ENCODE measurements at regions not wholly inside any gene's neighbourhood (a gene's known extent, or its start where the extent isn't known, plus 50 kb on each side); places are given as distances from the start of the nearest gene placed in this dataset.

DNA sequence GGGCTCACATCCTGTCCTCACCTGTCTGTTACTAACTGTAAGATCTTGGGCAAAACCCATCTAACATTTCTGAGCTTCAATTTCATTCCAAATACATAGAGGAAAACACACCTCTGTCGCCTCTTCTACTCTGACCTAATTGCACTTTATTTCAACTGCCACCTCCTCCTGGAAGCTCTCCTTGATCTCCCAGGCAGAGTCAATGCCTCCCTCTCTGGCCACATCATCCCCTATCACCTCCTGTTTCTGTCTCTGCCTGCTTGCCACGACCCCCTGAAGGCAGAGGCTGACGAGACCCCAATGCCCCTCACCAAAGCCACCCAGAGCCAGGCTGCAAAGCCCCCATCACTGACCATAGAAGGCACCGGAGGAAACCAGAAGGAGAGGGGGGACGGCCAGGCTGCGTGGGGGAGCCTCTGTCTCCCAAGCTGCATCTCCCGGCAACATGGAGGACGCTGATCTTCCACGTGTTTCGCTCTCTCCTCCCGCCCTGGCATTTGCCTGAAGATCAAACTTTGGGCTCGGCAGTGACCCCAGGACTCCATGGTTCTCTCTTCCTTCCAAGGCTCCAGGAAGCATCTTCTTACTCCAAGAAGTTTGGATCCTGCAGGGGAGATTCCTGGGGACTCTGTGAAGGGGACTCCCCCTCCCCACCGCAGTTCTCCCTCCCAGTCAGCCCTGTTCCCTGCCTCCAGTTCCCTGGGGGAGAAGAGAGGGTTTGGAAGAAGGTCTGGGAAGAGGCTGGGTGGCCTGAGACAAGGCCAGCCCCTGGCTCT lies 50.1 kb upstream of the BCL11B start:
- H3K27ac ChIP-seq (ENCODE audit: low read depth, low read length) = no peak overlapping the region
- H3K4ac ChIP-seq (replicated peaks; ENCODE audit: insufficient read length, low read depth, low read length) = no peak overlapping the region
- H2AFZ ChIP-seq (ENCODE audit: low read length) = peak overlapping the region; percentile 33; the same call in 1 of the 2 replicates
- peak overlapping the region; percentile 88; the same call in 1 of the 2 replicates for H2BK15ac ChIP-seq (ENCODE audit: low read length)
- ChIA-PET POLR2A (ENCODE audit: partially characterized antibody) (no interaction called here), CTCF (ENCODE audit: partially characterized antibody) (interaction anchor here (0.7 to 3.9 kb wide), 9 partner anchors 12 to 71 kb away, joined by 3 to 19 read pairs (median 3); no protein-coding TSS in a partner anchor)
- no peak overlapping the region for H3K4me2 ChIP-seq (ENCODE audit: insufficient read depth in 1 of 2, low read depth in 2 of 2, low read length in 2 of 2)
- H2BK12ac ChIP-seq (ENCODE audit: low read depth, low read length) = 0 out of 2 replicates have a peak overlapping the region, but pooled peaks have one; percentile 17
- no peaks in the 10 kb centered on the region for H3K36me3 ChIP-seq (ENCODE audit: control insufficient read depth in 2 of 4, insufficient read depth in 4 of 4, low read length in 3 of 4)
- H3K23ac ChIP-seq (ENCODE audit: insufficient read length) = no peak overlapping the region
- H2BK5ac ChIP-seq (ENCODE audit: low read depth, low read length) = no peak overlapping the region
- DNase-seq (ENCODE audit: low read depth in 1 of 2, low spot score in 2 of 2) = peak in 1 of 2 experiments; percentile 44
- H3K23me2 ChIP-seq (ENCODE audit: low read depth, low read length) = no peaks in the 10 kb centered on the region
- H3K79me1 ChIP-seq (ENCODE audit: low read depth, low read length) = no peaks in the 10 kb centered on the region
- H4K8ac ChIP-seq (ENCODE audit: extremely low read depth, insufficient read depth, low read length) = no peak overlapping the region; the same call in 1 of the 2 replicates
- TF ChIP-seq POLR2A (IDR thresholded peaks at IDR 0.05; ENCODE audit: control extremely low read depth in 1 of 2, low read depth in 2 of 2, low read length in 2 of 2) = no peak
- TF ChIP-seq, protein P1, sequence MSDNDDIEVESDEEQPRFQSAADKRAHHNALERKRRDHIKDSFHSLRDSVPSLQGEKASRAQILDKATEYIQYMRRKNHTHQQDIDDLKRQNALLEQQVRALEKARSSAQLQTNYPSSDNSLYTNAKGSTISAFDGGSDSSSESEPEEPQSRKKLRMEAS (IDR thresholded peaks at IDR 0.05) = 0 out of 2 replicates have a peak, but pooled peaks have one; percentile 15
- peaks cover 0 to 2% of the 10 kb centered on the region in 2 experiments for H4K20me1 ChIP-seq (replicated peaks in 1 of 2; ENCODE audit: control insufficient read depth in 1 of 2, insufficient read depth in 2 of 2, low read length in 2 of 2)
- no peaks in the 10 kb centered on the region for H3K79me2 ChIP-seq (ENCODE audit: control insufficient read depth in 1 of 2, insufficient read depth in 2 of 2, low read length in 2 of 2)
- no peak overlapping the region for H4K5ac ChIP-seq (ENCODE audit: insufficient read length, low read depth, low read length)
- no peak overlapping the region for H3K56ac ChIP-seq (replicated peaks; ENCODE audit: insufficient read length, low read depth, low read length)
- H3K27me3 ChIP-seq (replicated peaks in 1 of 4; ENCODE audit: control insufficient read depth in 3 of 4, extremely low read depth in 1 of 4, insufficient read depth in 3 of 4, low read length in 3 of 4) = no peaks in the 10 kb centered on the region; a peak in 1 of 7 replicates
- no peak overlapping the region for H2AK5ac ChIP-seq (ENCODE audit: low read depth, low read length)
- no peak overlapping the region for H2BK120ac ChIP-seq (replicated peaks; ENCODE audit: low read depth, low read length)
- FAIRE-seq = no peak
- H3K9me3 ChIP-seq (ENCODE audit: insufficient read depth in 2 of 2, low read depth in 1 of 2, low read length in 1 of 2) = no peaks in the 10 kb centered on the region
- no peak overlapping the region for H3K9ac ChIP-seq (replicated peaks in 1 of 4; ENCODE audit: extremely low read depth in 1 of 4, low read depth in 3 of 4, low read length in 3 of 4)
- no peak overlapping the region for H3K18ac ChIP-seq (ENCODE audit: extremely low read depth, low read length)
- H3K4me1 ChIP-seq (replicated peaks in 1 of 4; ENCODE audit: control insufficient read depth in 3 of 4, insufficient read depth in 4 of 4, low read length in 3 of 4) = peaks cover 0 to 14% (median 6%) of the 10 kb centered on the region in 4 experiments; a peak in 6 of 7 replicates
- H3K14ac ChIP-seq (ENCODE audit: insufficient read length) = no peak overlapping the region
- WGBS, 2 experiments (ENCODE audit: extremely low coverage in 1 of 2, insufficient coverage in 1 of 2, insufficient read length in 1 of 2, insufficient replicate concordance in 2 of 2, low coverage in 1 of 2, low lambda C conversion rate in 2 of 2, missing lambda C conversion rate in 1 of 2) = 81% methylated on average over 12 of the region's 13 CpGs; no CpG with 5 or more reads in 1 of the 2 experiments
- H4K91ac ChIP-seq (replicated peaks; ENCODE audit: insufficient read length, low read length) = peak overlapping the region; percentile 3
- H2BK20ac ChIP-seq (ENCODE audit: low read length) = no peak overlapping the region
- H3K4me3 ChIP-seq (ENCODE audit: extremely low read depth in 1 of 4, insufficient read depth in 2 of 4, low read depth in 3 of 4, low read length in 4 of 4) = no peak overlapping the region
